HFF-Myc (cell line): ENCODE measurements at regions not wholly inside any gene's neighbourhood (a gene's known extent, or its start where the extent isn't known, plus 50 kb on each side); places are given as distances from the start of the nearest gene placed in this dataset.

Experiments used
- DNase-seq: peaks from one replicate; pipeline ENCODE4 v3.0.0-alpha.2; 2011; ENCODE audit warnings: low read depth; ENCODE audit errors: extremely low read depth
- H3K4me3 ChIP-seq: replicated peaks from 2 replicates; pipeline ENCODE4 v1.5.1; 2011; ENCODE audit warnings: low read depth, mild to moderate bottlenecking, control low read depth, low read length
- CTCF ChIP-seq: IDR thresholded peaks from 2 replicates; pipeline ENCODE4 v1.5.1; 2012; ENCODE audit warnings: mild to moderate bottlenecking, low read depth, low read length, control low read depth; ENCODE audit errors: missing control alignments

DNA sequence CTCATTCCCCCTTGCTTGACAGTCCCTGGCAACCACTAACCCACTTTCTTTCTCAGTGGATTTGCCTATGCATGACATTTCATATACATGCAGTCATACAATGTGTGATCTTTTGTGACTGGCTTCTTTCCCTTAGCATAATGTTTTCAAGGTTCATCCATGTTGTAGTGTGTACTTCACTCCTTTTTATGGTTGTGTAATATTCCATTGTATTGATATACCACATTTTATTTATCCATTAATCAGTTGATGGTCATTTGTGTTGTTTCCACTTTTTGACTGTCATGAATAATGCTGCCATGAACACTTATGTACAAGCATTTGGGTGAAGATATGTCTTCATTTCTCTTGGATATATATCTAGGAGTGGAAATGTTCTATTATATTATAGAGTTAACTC, 127.7 kb upstream of the GRIK3 start:
- no peak overlapping the region for H3K4me3 ChIP-seq
- no peak for TF ChIP-seq CTCF
- DNase-seq, result no peak

DNA sequence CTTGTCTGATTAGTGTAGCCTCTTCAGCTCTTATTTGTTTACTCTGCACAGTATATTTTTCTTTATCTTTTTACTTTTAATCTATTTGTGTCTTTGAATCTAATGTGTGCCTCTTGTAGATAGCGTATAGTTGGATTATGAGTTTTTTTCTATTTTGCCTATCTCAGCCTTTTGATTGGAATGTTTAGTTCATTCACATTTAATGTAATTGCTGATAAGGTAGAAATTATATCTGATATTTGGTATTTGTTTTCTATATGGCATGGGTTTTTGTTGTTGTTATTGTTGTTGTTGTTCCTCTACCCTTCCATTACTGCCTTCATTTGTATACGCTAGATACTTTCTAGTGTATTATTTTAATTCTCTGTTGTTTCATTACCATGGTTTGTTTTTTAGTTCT, 131.7 kb upstream of the GRIK3 start:
- H3K4me3 ChIP-seq, result no peak overlapping the region
- no peak for DNase-seq
- TF ChIP-seq CTCF, result no peak

- no peak for DNase-seq
- TF ChIP-seq CTCF, result no peak
- no peak overlapping the region for H3K4me3 ChIP-seq
These were observed 133.2 kb upstream of the GRIK3 start for GRCh38 chr1:37167479-37167878.

GRCh38 chr1:37169241-37169640, 134.9 kb upstream of the GRIK3 start:
- no peak for DNase-seq
- no peak overlapping the region for H3K4me3 ChIP-seq
- no peak for TF ChIP-seq CTCF

GRCh38 chr1:37169743-37170275, 135.5 kb upstream of the GRIK3 start:
- no peak overlapping the region for H3K4me3 ChIP-seq
- DNase-seq, result no peak
- no peak for TF ChIP-seq CTCF

DNA sequence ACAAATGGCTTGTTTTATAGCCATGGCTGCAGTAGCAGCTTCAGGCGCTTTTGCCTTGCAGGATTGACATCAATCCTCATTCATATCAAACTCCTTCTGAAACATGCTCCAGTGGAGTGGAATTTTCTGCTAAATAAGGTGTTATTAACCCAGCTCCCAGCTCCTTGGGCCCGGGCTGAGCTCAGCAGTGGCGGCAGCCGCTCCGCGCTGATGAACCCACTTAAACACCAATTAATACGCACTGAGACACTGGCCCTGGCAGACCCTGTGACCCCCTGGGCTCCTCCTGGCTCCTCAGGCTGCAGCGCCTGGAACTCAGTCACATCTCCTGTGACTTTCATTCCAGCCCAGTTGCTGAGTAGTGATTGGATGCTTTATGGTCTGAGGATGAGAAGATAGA, 137.4 kb upstream of the GRIK3 start:
- no peak for DNase-seq
- TF ChIP-seq CTCF, result no peak
- no peak overlapping the region for H3K4me3 ChIP-seq

- no peak overlapping the region for H3K4me3 ChIP-seq
- TF ChIP-seq CTCF, result no peak
- DNase-seq, result no peak
These were observed 140.0 kb upstream of the GRIK3 start for GRCh38 chr1:37174341-37174740.
